NCI-H2196 (cell line): ENCODE measurements at regions not wholly inside any gene's neighbourhood (a gene's known extent, or its start where the extent isn't known, plus 50 kb on each side); places are given as distances from the start of the nearest gene placed in this dataset.
"Not testable (repeated sequence)": the region's sequence is repeated elsewhere in the genome, so short reads cannot be mapped to it uniquely, and the experiment has no call there.

ENCODE experiments used
- DNase-seq: peaks from one replicate; lab custom pipeline; 2025; ENCODE audit not compliant: unreplicated experiment; lab: John Stamatoyannopoulos, UW

DNA sequence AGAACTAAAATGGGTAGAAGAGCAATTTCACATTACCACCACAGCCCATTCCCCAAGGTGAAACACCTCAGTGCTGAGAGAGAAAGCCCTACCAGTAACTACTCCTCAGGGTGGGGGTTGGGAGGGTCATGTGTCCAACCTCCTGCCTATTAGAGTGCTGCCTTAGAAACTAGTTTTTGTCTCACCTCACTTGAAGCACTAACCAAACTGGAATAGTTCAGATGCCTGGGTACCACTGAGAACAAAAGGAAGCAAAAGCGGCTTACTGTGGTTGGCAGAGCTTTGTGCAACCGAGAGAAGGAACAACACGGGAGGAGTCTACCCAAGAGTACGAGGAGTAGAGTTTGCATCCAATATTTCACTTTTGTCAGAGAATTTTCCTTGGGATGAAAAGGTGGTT is 1207.5 kb upstream of the ADGRL2 start:
- no peak for DNase-seq

DNA sequence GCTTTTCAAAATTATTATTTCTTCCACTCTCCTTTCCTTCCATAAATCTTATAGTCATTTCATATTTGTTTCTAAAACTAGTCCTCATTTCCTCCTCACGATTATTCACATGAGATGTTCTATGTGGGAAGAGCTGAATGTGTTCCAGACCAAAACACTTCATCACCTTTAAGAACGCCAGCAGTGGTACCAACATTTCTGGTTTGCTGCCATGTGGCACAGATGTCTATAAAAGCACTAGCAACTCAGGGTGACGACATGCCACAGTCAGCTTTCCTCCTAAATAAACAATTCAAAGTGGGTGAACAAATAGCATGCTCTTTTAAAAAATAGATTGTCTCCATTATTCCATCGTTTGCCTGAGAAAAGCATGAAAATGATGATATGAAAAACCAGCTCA is 1217.8 kb upstream of the ADGRL2 start:
- DNase-seq: no peak

- no peak for DNase-seq
Measured at GRCh38 chr1:80579055-80579454, 1221.7 kb upstream of the ADGRL2 start.

GRCh38 chr1:80566867-80567266 is 1233.9 kb upstream of the ADGRL2 start:
- no peak for DNase-seq

GRCh38 chr1:80566123-80566522 is 1234.6 kb upstream of the ADGRL2 start:
- DNase-seq: no peak

DNA sequence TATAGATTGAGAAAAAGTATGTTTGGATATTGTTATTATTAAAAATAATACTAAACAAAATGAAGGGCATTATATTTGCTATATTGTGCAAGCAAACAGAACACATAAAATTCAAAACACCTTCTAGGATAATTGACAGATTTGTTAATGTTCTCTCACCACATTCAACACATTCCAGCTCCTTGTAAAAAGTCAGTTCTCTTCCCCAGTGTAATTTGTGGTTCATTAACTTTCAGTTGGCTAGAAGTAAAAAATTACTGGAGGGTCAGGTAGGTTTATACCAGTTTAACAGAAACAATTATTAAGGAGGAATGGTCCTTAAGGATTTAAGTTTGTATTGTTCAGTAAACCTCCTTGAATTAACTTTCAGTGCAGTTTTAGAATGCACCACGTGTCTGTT is 1235.3 kb upstream of the ADGRL2 start:
- DNase-seq: no peak

- no peak for DNase-seq
Measured at GRCh38 chr1:80542231-80542630, 1258.5 kb upstream of the ADGRL2 start.

DNA sequence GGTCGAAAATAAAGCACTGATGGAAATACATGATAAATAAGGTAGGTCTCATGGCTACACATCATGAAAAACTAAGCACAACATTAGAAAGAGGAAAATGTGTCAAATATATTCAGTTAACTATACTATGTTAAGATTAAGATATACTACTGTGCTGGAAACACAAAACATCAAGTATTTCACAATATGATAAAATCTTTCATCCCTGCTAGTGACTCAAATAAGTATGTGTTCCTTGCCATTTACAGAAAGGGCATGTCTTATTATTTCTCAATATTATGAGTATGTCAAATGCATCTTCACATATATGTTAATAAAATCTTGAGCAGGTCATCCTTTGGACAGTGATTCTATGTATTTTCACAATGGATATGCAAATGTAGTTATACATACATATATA is 1260.1 kb upstream of the ADGRL2 start:
- no peak for DNase-seq

GRCh38 chr1:80540149-80540548 is 1260.6 kb upstream of the ADGRL2 start:
- no peak for DNase-seq

DNA sequence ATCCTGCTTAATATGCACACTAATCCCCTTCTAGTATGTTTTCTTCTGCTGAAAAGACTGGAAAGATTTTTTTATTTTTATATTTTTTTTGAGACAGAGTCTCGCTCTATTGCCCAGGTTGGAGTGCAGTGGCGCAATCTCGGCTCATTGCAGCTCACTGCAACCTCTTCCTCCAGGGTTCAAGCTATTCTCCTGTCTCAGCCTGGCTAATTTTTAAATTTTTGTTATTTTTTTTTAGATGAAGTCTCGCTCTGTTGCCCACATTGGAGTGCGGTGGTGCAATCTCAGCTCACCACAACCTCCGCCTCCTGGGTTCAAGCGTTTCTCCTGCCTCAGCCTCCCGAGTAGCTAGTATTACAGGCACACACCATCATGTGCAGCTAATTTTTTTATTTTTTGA is 1261.4 kb upstream of the ADGRL2 start:
- not testable (repeated sequence) for DNase-seq

- DNase-seq: no peak
Measured at GRCh38 chr1:80536461-80536860, 1264.3 kb upstream of the ADGRL2 start.

GRCh38 chr1:80535466-80535865 is 1265.3 kb upstream of the ADGRL2 start:
- DNase-seq: no peak

- DNase-seq: no peak
Measured at GRCh38 chr1:80534606-80535360, 1266.0 kb upstream of the ADGRL2 start.

DNA sequence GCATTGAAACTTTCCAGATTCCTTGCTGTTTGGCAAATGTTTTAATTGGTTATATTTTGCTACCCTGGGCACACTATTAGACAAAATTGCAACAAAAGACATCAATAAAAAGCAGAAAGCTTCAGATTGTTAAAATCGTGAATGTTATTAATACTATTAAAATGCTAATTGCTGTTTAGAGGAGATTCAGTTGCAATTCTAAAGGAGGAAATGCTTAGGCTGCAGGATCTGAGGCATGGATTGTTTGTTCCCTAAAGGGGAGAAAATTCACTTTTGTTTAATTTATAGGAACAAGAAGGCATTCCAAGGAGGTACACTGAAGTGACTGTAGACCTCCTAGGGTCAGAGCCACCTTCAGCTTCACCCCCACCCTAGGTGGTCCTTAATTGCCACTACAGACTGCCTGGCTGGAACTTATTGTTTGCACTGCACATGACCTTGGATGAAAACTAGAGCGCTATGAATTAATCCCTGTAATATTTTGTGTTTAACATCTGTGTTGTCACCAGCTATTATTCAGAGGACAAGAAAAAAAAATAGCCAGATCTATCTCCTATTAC is 1266.9 kb upstream of the ADGRL2 start:
- no peak for DNase-seq

GRCh38 chr1:80533093-80533492 is 1267.6 kb upstream of the ADGRL2 start:
- no peak for DNase-seq

GRCh38 chr1:80531182-80531581 is 1269.6 kb upstream of the ADGRL2 start:
- DNase-seq: no peak

DNA sequence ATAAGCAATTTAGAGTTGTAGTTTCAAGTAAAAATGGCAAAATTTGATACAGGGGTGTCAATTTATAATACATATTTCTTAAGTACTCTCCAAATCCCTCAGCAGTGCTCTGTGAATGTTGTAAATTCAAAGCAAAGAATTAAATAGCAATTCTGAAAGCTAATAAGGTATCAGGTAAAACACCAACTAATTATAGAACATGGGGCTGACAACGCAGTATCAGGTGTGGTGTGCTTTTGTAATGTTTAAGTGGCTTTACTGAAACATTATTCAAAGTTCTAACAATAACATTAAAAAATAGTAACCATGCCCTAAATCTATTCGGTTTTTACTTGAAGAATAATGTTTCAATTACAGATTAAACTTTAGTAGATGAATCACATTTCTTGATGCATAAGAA is 1271.2 kb upstream of the ADGRL2 start:
- DNase-seq: no peak

GRCh38 chr1:80523861-80524260 is 1276.9 kb upstream of the ADGRL2 start:
- no peak for DNase-seq

- not testable (repeated sequence) for DNase-seq
Measured at GRCh38 chr1:80523071-80523470, 1277.7 kb upstream of the ADGRL2 start.

DNA sequence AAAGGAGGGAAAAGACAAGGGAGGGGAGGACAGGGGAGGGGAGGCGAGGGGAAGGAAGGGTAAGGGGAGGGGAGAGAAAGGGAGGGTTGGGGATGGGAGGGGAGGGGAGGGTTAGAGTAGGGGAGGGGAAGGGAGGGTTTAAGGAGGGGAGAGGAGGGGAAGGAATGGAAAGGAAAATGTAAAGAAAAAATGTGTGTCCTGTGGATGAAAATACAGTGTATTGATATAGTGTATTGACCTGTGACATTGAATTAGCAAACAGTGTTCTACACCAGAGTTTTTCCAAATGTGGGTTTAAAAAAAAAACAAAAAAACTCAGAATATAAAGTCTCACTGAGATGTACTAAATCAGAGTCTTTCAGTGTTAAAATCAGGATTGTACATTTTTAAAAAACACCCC is 1279.8 kb upstream of the ADGRL2 start:
- DNase-seq: no peak

DNA sequence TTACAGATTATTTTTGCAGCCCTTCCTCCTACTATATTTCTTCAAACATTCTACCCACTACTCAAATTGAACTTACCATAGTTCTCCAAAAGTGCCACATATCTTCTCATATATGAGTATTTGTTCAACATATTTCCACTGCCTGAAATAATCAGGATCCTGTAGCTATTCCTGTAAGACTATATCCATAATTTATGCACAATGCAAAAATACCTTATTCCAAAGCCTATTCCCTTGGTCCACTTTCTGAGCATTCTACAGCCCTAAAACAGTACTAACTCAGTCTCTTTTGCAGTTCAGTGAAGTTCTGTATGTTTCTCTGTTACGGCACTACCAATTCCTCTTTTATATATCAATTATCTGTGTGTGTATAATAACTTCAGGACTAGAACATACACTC is 1283.7 kb upstream of the ADGRL2 start:
- DNase-seq: no peak

DNA sequence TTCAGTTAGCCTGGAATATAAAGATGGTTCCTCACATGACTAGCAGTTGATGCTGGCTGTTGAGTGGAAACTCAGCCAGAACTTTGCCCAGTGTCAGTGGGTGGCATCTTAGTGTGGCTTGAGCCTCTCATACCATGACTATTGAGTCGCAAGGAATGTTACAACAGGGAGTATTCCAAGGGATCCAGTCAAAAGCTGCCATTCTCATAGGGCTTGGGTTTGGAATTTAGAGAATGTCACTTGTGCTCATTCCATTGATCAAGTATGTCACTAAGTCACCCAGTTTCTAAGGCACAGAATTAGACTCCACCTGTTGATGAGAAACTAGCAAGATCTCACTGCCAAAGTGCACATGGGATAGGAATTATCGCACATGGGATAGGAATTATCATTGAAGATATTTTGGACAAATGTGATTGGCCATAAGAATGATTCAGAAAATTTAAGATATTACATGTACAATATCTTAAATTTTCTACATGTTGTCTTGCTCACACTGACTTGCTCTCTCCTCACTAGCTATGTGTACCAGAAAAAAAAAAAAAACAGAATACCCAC is 1290.7 kb upstream of the ADGRL2 start:
- no peak for DNase-seq

DNA sequence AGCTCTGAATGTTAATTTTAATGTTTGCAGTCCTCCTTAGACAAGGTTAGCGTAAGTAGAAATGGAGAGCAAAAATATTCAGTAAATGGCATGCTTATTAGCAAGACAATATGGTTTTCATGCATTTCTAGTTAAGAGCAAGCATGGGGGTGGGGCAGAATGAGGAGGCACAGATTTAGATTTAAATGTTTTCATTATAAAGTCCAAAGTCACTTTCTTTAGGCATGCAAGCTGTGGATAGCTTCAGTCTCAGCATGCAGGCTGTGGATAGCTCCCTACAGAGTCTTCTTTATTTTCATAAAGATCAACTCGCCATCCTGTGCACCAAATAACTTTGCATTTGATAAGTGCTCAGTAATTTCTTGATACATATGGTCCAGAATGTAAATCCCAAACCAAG is 1294.5 kb upstream of the ADGRL2 start:
- no peak for DNase-seq
